MCF 10A (cell line): ENCODE measurements at regions not wholly inside any gene's neighbourhood (a gene's known extent, or its start where the extent isn't known, plus 50 kb on each side); places are given as distances from the start of the nearest gene placed in this dataset.

Source experiments
- BruUV-seq: library from RNA; stranded (reverse); fragments of 400-500 nt; replicated peaks from 2 replicates; lab custom pipeline; 2021; lab: Mats Ljungman, UMichigan
- CTCF ChIA-PET: fragments of 300-600 bp; sonication (Branson Sonifier 250); formaldehyde crosslinking; extraction: SDS; loops from one replicate; lab custom pipeline; 2021; ENCODE audit warnings: antibody characterized with exemption, inconsistent platforms; lab: Yijun Ruan, JAX
- POLR2A ChIA-PET: fragments of 300-600, 350-650 bp; sonication (Branson Sonifier 250); formaldehyde crosslinking; extraction: SDS; loops from one replicate; lab custom pipeline; 2020; ENCODE audit warnings: antibody characterized with exemption, inconsistent platforms; lab: Yijun Ruan, JAX
- DNase-seq: peaks from one replicate; pipeline ENCODE4 v3.0.0-alpha.2; 2018; ENCODE audit not compliant: unreplicated experiment
- H3K27ac Mint-ChIP-seq: one replicate; pipeline ENCODE4 v1.8.0; 2022; ENCODE audit warnings: mild to moderate bottlenecking, low read depth, mixed read lengths; ENCODE audit not compliant: unreplicated experiment
- H3K27me3 Mint-ChIP-seq: one replicate; pipeline ENCODE4 v1.8.0; 2022; ENCODE audit warnings: mixed read lengths; ENCODE audit not compliant: insufficient read depth, unreplicated experiment
- H3K36me3 Mint-ChIP-seq: one replicate; pipeline ENCODE4 v1.8.0; 2022; ENCODE audit warnings: mild to moderate bottlenecking, moderate library complexity, mixed read lengths; ENCODE audit not compliant: insufficient read depth, unreplicated experiment
- H3K4me1 Mint-ChIP-seq: one replicate; pipeline ENCODE4 v1.8.0; 2022; ENCODE audit warnings: mixed read lengths; ENCODE audit not compliant: insufficient read depth, unreplicated experiment
- H3K4me3 Mint-ChIP-seq: one replicate; pipeline ENCODE4 v1.8.0; 2022; ENCODE audit warnings: mild to moderate bottlenecking, moderate library complexity, mixed read lengths; ENCODE audit not compliant: unreplicated experiment
- H3K9me3 Mint-ChIP-seq: one replicate; pipeline ENCODE4 v1.8.0; 2022; ENCODE audit warnings: mixed read lengths; ENCODE audit not compliant: unreplicated experiment
- CTCF ChIP-seq: fragments of 200-600 bp; IDR thresholded peaks from one replicate; pipeline ENCODE4 v1.8.0; 2022; ENCODE audit warnings: antibody characterized with exemption, mild to moderate bottlenecking; ENCODE audit not compliant: unreplicated experiment
- intact Hi-C: fragments of 100-400 bp; cut with micrococcal nuclease; formaldehyde crosslinking; loops from 2 replicates; pipeline ENCODE4 v1.14.1; 2022

GRCh38 chr4:1551211-1551610 is 132.9 kb downstream of the FAM53A start:
- BruUV-seq: no TSS peak
- intact Hi-C loops: no loop called here
- POLR2A ChIA-PET: no interaction called here
- H3K27me3 Mint-ChIP-seq: peaks cover 29% of the 10 kb centered on the region
- CTCF ChIA-PET: interaction anchor here (0.6 kb wide), 2 partner anchors 9 to 176 kb away, joined by 3 to 4 read pairs; no protein-coding TSS in a partner anchor
- no peaks in the 10 kb centered on the region for H3K9me3 Mint-ChIP-seq
- TF ChIP-seq CTCF: no peak
- H3K36me3 Mint-ChIP-seq: no peaks in the 10 kb centered on the region
- no peak overlapping the region for H3K4me3 Mint-ChIP-seq
- H3K4me1 Mint-ChIP-seq: no peaks in the 10 kb centered on the region
- no peak overlapping the region for H3K27ac Mint-ChIP-seq
- no peak for DNase-seq

DNA sequence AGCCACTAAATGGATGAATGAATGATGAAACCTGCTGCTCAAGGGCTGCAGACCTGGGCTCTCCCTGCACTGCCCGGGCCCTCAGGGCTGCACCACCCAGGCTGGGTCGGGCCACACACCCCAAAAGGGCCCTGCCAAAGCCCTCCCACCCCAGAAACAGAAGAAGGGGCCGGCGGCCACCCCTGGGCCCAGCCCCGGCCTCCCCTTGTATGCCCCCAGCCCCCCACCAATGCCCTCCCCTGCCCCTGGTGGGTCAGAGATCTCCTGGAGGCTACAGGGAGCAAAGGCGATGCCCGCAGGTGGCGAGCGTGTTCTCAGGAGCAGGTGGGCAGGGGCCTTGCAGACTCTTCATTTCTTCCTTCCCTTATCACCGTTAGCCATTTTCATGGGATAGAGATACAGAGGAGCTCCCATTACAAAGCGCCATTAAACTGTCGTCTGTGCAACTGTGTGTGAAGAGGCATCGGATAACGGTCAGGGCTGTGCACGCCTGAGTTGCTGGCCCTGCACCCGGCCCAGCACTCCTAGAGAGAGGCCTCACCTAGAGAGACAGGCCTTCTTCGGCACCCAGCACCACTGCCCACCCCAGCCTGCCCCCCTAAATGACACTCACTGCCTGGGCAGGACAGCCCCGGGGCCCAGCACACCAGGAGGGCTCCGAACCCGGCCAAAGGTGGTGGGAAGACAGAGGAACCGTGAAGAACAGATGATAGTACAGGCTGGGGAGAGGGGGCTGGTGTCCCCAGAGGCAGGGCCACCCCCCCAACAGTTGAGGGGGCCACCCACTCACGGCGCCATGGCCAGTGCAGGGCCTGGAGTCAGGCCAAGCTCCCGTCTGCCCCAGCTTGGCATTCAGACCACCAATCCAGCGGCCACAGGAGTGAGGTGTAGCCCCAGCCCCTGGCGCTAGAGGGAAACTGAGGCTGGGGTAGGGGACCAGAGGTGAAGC is 133.7 kb downstream of the FAM53A start:
- CTCF ChIA-PET: interaction anchor here (0.6 to 1.2 kb wide), 4 partner anchors 9 to 445 kb away, joined by 3 read pairs; no protein-coding TSS in a partner anchor
- no peaks in the 10 kb centered on the region for H3K9me3 Mint-ChIP-seq
- no TSS peak for BruUV-seq
- H3K36me3 Mint-ChIP-seq: no peaks in the 10 kb centered on the region
- no peak overlapping the region for H3K27ac Mint-ChIP-seq
- H3K27me3 Mint-ChIP-seq: peaks cover 23% of the 10 kb centered on the region
- H3K4me1 Mint-ChIP-seq: no peaks in the 10 kb centered on the region
- no peak overlapping the region for H3K4me3 Mint-ChIP-seq
- DNase-seq: no peak
- no peak for TF ChIP-seq CTCF
- intact Hi-C loops: no loop called here
- POLR2A ChIA-PET: no interaction called here

DNA sequence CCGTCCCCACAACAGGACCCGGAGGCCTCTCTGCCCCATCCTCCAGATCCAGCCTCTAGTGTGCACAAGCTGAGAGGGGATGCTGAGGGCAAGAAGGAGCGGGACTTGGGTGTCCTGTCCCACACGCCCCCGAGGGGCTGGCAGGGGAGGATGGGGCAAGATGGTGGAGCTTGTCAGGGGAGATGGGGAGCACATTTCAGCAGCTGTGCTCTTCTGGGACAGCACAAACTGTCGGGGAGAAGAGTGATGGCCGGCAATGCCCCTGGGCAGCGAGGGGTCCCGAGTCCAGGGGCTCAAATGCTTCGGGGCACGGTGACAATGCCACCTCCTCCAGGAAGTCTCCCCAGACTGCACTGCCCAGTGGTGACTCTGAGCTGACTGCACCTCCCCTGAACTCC is 134.5 kb downstream of the FAM53A start:
- Mint-ChIP-seq H3K27ac (no peak overlapping the region), H3K36me3 (no peaks in the 10 kb centered on the region), H3K27me3 (peaks cover 15% of the 10 kb centered on the region), H3K9me3 (no peaks in the 10 kb centered on the region), H3K4me3 (no peak overlapping the region), H3K4me1 (no peaks in the 10 kb centered on the region)
- CTCF ChIA-PET: interaction anchor here (0.6 to 2.0 kb wide), 12 partner anchors 10 to 444 kb away, joined by 3 to 6 read pairs (median 3); no protein-coding TSS in a partner anchor
- TF ChIP-seq CTCF: no peak
- DNase-seq: no peak
- no TSS peak for BruUV-seq
- intact Hi-C loops: loop anchor here (5.0 kb wide), 1 partner anchor 272 kb away; no protein-coding TSS in a partner anchor
- POLR2A ChIA-PET: no interaction called here
